DND-41 (cell line): ENCODE measurements at regions not wholly inside any gene's neighbourhood (a gene's known extent, or its start where the extent isn't known, plus 50 kb on each side); places are given as distances from the start of the nearest gene placed in this dataset.

ENCODE experiments used
- EZH2 ChIP-seq: IDR thresholded peaks from 3 replicates; pipeline ENCODE4 v1.6.1; 2012; ENCODE audit warnings: borderline replicate concordance, low read depth, mild to moderate bottlenecking, moderate library complexity, low read length, inconsistent platforms; ENCODE audit not compliant: severe bottlenecking
- TF ChIP-seq, protein P1 (sequence below): IDR thresholded peaks from 2 replicates; pipeline ENCODE4 v1.5.1; 2012; ENCODE audit warnings: borderline replicate concordance, low read length, moderate library complexity, mild to moderate bottlenecking; ENCODE audit not compliant: poor library complexity, severe bottlenecking; ENCODE audit errors: extremely low read depth

- TF ChIP-seq, protein P1, sequence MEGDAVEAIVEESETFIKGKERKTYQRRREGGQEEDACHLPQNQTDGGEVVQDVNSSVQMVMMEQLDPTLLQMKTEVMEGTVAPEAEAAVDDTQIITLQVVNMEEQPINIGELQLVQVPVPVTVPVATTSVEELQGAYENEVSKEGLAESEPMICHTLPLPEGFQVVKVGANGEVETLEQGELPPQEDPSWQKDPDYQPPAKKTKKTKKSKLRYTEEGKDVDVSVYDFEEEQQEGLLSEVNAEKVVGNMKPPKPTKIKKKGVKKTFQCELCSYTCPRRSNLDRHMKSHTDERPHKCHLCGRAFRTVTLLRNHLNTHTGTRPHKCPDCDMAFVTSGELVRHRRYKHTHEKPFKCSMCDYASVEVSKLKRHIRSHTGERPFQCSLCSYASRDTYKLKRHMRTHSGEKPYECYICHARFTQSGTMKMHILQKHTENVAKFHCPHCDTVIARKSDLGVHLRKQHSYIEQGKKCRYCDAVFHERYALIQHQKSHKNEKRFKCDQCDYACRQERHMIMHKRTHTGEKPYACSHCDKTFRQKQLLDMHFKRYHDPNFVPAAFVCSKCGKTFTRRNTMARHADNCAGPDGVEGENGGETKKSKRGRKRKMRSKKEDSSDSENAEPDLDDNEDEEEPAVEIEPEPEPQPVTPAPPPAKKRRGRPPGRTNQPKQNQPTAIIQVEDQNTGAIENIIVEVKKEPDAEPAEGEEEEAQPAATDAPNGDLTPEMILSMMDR: no peak
- TF ChIP-seq EZH2: no peak
These were observed 191.0 kb upstream of the RPL38 start for GRCh38 chr17:74012465-74012864.
